ENCODE measurements at regions not wholly inside any gene's neighbourhood (a gene's known extent, or its start where the extent isn't known, plus 50 kb on each side); places are given as distances from the start of the nearest gene placed in this dataset.

DNA sequence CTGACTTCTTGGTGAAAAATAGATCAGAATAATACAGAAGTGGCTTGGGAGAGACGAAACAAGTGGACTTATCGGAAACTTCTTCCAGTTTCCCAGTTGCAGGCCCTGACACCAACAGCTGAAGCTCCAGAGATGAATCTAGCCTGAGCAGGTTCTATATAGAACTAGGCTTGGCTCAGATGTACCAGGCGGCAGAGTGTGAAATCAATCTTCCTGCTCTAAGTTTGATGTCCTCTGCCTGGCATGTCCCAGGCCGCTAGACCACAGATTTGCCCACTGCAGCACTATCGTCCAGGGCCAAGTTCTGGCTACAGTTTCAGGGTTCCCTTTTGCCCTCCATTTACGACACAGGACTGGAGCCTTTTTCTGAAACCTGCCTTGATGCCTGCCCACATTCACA, 91.3 kb upstream of the PLEKHA5 start:
- TF ChIP-seq POLR2A (IDR thresholded peaks at IDR 0.05), result no peak
- TF ChIP-seq, protein P1, sequence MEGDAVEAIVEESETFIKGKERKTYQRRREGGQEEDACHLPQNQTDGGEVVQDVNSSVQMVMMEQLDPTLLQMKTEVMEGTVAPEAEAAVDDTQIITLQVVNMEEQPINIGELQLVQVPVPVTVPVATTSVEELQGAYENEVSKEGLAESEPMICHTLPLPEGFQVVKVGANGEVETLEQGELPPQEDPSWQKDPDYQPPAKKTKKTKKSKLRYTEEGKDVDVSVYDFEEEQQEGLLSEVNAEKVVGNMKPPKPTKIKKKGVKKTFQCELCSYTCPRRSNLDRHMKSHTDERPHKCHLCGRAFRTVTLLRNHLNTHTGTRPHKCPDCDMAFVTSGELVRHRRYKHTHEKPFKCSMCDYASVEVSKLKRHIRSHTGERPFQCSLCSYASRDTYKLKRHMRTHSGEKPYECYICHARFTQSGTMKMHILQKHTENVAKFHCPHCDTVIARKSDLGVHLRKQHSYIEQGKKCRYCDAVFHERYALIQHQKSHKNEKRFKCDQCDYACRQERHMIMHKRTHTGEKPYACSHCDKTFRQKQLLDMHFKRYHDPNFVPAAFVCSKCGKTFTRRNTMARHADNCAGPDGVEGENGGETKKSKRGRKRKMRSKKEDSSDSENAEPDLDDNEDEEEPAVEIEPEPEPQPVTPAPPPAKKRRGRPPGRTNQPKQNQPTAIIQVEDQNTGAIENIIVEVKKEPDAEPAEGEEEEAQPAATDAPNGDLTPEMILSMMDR (IDR thresholded peaks at IDR 0.05), result no peak
